ENCODE measurements at regions not wholly inside any gene's neighbourhood (a gene's known extent, or its start where the extent isn't known, plus 50 kb on each side); places are given as distances from the start of the nearest gene placed in this dataset.

DNA sequence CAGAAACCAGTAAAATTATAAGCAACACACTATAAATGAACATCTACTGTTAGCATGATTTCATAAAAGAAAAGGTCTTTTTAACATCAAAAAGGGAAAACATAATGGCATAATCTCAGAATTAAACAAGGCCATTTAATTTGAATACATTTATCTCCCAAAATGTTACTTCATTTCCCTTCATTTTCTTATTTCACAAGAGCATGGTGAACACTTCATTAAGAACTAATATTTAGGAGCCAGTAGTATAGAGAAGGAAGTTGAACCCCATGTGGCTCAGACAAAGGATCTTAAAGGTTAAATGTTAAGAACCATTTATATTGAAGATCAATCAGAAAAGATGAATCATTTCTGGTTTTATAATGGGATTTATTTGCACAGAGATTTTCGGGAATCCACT, 981.7 kb downstream of the TTLL7 start:
- no peaks in the 10 kb centered on the region for H3K4me1 ChIP-seq
- TF ChIP-seq, protein P1, sequence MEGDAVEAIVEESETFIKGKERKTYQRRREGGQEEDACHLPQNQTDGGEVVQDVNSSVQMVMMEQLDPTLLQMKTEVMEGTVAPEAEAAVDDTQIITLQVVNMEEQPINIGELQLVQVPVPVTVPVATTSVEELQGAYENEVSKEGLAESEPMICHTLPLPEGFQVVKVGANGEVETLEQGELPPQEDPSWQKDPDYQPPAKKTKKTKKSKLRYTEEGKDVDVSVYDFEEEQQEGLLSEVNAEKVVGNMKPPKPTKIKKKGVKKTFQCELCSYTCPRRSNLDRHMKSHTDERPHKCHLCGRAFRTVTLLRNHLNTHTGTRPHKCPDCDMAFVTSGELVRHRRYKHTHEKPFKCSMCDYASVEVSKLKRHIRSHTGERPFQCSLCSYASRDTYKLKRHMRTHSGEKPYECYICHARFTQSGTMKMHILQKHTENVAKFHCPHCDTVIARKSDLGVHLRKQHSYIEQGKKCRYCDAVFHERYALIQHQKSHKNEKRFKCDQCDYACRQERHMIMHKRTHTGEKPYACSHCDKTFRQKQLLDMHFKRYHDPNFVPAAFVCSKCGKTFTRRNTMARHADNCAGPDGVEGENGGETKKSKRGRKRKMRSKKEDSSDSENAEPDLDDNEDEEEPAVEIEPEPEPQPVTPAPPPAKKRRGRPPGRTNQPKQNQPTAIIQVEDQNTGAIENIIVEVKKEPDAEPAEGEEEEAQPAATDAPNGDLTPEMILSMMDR (IDR thresholded peaks at IDR 0.05), result no peak
- no peak for TF ChIP-seq POLR2A (IDR thresholded peaks at IDR 0.05)
- ATAC-seq (no peak), DNase-seq (no peak)
- H3K9me3 ChIP-seq, result peaks cover 0 to 2% (median 0%) of the 10 kb centered on the region in 4 donors
- no peaks in the 10 kb centered on the region for H3K36me3 ChIP-seq
- 62% methylated on average over 1 of the region's 1 CpG for WGBS (ENCODE audit: insufficient coverage, low coverage, low lambda C conversion rate, missing lambda C conversion rate)
- no peaks in the 10 kb centered on the region for H3K27me3 ChIP-seq
- no peak overlapping the region for H3K27ac ChIP-seq
- H3K4me3 ChIP-seq, result no peak overlapping the region
- intact Hi-C loops (cut with DNase I), result no loop called here

DNA sequence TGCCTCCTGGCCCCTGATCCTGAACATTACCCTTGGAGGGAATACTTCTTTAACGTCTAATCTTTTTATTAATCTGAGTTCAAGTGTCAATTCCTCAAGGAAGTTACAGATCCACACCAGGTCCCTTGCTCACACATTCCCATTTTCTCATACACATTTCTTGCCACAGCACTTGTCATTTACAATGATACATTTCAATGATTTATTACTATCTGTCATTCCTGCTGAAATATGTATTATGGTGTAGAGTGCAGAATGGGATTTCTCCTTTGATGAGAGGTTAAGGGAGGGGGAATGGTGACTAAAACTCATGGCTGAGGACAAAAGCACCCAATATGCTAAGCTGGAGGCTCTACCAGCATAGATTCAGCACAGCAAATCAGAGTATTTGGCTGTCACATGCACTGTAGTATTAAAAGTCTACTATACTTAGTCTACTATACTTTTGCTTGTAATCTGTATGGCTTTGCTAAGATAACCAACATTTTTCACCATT, 982.5 kb downstream of the TTLL7 start:
- Histone ChIP-seq H3K36me3 (no peaks in the 10 kb centered on the region), H3K9me3 (peaks cover 0 to 2% (median 0%) of the 10 kb centered on the region in 4 donors), H3K4me3 (no peak overlapping the region), H3K27me3 (no peaks in the 10 kb centered on the region), H3K27ac (no peak overlapping the region), H3K4me1 (no peaks in the 10 kb centered on the region)
- intact Hi-C loops (cut with DNase I), result no loop called here
- ATAC-seq, result no peak
- WGBS (ENCODE audit: insufficient coverage, low coverage, low lambda C conversion rate, missing lambda C conversion rate), result 46% methylated on average over 1 of the region's 1 CpG
- no peak for DNase-seq
- TF ChIP-seq, protein P1 (IDR thresholded peaks at IDR 0.05), result no peak
- no peak for TF ChIP-seq POLR2A (IDR thresholded peaks at IDR 0.05)

DNA sequence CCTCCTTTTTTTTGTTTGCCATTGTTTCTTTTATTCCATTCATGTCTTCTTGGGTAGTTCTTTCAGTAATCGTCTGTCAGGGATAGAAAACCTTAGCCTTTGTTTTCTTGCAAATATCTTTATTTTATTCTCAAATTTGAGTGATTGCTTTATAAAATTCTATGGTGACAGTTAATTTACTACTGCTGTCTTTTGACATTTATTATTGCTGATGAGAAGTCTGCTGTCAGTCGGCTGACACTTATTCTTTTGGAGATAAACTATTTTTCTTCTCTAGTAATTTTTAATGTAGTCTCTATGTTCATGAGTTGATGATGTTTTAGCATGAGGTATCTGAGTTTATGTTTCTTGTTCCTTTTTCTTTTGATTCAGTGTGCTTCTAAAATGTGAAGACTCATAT, 983.8 kb downstream of the TTLL7 start:
- no peak for ATAC-seq

DNA sequence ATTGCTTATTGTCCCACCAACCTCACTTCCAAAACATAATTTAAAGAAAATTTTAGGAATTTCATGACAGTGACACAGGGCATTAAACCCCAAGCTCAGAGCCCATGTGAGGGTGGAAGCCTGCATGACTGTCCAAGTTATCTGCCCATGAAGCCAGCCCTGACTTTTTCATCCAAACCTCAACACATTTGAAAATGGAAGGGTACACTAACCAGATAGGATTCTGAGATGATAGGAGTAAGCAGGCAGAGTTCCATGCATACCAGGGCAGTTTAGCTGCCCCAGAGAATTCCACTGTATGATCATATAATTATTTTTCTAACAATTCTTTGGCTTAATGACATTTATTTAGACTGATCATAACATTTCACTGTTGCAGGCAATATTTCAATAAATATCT, 986.0 kb downstream of the TTLL7 start:
- no peaks in the 10 kb centered on the region for H3K9me3 ChIP-seq
- DNase-seq (no peak), ATAC-seq (no peak)
- no peak overlapping the region for H3K27ac ChIP-seq
- H3K27me3 ChIP-seq, result no peaks in the 10 kb centered on the region
- intact Hi-C loops (cut with DNase I), result no loop called here
- no peak overlapping the region for H3K4me3 ChIP-seq
- H3K4me1 ChIP-seq, result no peaks in the 10 kb centered on the region
- TF ChIP-seq, protein P1 (IDR thresholded peaks at IDR 0.05), result no peak
- no peak for TF ChIP-seq POLR2A (IDR thresholded peaks at IDR 0.05)
- no peaks in the 10 kb centered on the region for H3K36me3 ChIP-seq

More for the DNA sequence above, 983.8 kb downstream of the TTLL7 start:
- Histone ChIP-seq H3K9me3 (peaks cover 0 to 2% (median 0%) of the 10 kb centered on the region in 4 donors), H3K4me3 (no peak overlapping the region), H3K36me3 (no peaks in the 10 kb centered on the region), H3K27me3 (no peaks in the 10 kb centered on the region), H3K4me1 (no peaks in the 10 kb centered on the region), H3K27ac (no peak overlapping the region)
- intact Hi-C loops (cut with DNase I), result no loop called here
- no peak for DNase-seq
- TF ChIP-seq POLR2A (IDR thresholded peaks at IDR 0.05), result no peak
- 47% methylated on average over 2 of the region's 2 CpGs for WGBS (ENCODE audit: insufficient coverage, low coverage, low lambda C conversion rate, missing lambda C conversion rate)

DNA sequence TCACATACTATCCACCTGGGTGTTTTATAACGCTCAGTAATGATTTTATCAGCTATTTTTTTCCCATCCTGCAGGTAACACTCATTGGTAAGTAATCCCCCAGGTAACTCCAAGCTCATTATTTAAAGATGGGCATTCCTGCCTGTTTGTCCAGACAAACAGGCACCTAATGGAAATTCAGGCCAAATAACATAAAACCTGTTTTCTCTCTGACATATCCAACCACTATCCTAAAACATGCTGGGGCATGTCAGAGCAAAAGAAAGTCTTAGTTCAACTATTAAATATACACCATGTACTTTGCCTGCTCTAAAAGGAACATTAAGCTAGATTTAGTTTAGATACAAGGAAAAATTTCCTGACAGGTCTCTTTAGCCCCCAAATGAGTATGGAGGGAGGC, 987.7 kb downstream of the TTLL7 start:
- no peak overlapping the region for H3K4me3 ChIP-seq
- H3K27ac ChIP-seq, result no peak overlapping the region
- intact Hi-C loops (cut with DNase I), result no loop called here
- no peaks in the 10 kb centered on the region for H3K36me3 ChIP-seq
- H3K27me3 ChIP-seq, result no peaks in the 10 kb centered on the region
- no peaks in the 10 kb centered on the region for H3K9me3 ChIP-seq
- WGBS (ENCODE audit: insufficient coverage, low coverage, low lambda C conversion rate, missing lambda C conversion rate), result 50% methylated on average over 1 of the region's 1 CpG
- no peak for ATAC-seq
- TF ChIP-seq POLR2A (IDR thresholded peaks at IDR 0.05), result no peak
- TF ChIP-seq, protein P1 (IDR thresholded peaks at IDR 0.05), result no peak
- no peaks in the 10 kb centered on the region for H3K4me1 ChIP-seq
- no peak for DNase-seq

Measured in right lobe of liver (tissue), 6 donors.